Vagina (tissue), 2 donors: ENCODE measurements at regions not wholly inside any gene's neighbourhood (a gene's known extent, or its start where the extent isn't known, plus 50 kb on each side); places are given as distances from the start of the nearest gene placed in this dataset.

Experiments used
- POLR2A ChIP-seq, 2 donors: fragments of 450-650 bp; IDR thresholded peaks; one replicate each; pipeline ENCODE4 v1.6.1; 2017; ENCODE audit warnings: antibody characterized with exemption in 2 of 2, mild to moderate bottlenecking in 2 of 2, moderate library complexity in 2 of 2
- TF ChIP-seq, protein P1 (sequence below), 3 experiments: fragments of 450-650 bp in 2 of 3; fragments of 200-600 bp in 1 of 3; sonication (generic) in 1 of 3; IDR thresholded peaks; one replicate each; pipeline ENCODE4 v1.5.1; 2017 to 2019; ENCODE audit warnings: antibody characterized with exemption in 3 of 3, mild to moderate bottlenecking in 2 of 3, moderate library complexity in 2 of 3

DNA sequence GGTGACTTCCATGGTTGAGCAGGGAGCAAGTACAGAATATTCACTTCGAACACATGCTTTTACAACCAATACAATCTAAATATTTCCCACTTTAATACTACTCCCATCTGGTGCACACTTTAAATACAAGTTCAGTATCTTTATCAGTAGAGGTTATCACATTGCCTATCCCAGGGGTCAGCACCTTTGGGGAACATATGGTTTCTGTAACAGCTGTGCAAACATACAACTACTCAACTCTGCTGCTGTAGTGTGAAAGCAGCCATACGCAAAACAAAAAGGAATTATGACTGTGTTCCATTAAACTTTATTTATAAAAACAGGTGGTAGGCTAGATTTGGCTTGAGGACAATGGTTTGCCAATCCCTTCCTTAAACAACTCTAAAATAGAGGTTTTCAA is 157.5 kb downstream of the XPNPEP1 start:
- TF ChIP-seq, protein P1, sequence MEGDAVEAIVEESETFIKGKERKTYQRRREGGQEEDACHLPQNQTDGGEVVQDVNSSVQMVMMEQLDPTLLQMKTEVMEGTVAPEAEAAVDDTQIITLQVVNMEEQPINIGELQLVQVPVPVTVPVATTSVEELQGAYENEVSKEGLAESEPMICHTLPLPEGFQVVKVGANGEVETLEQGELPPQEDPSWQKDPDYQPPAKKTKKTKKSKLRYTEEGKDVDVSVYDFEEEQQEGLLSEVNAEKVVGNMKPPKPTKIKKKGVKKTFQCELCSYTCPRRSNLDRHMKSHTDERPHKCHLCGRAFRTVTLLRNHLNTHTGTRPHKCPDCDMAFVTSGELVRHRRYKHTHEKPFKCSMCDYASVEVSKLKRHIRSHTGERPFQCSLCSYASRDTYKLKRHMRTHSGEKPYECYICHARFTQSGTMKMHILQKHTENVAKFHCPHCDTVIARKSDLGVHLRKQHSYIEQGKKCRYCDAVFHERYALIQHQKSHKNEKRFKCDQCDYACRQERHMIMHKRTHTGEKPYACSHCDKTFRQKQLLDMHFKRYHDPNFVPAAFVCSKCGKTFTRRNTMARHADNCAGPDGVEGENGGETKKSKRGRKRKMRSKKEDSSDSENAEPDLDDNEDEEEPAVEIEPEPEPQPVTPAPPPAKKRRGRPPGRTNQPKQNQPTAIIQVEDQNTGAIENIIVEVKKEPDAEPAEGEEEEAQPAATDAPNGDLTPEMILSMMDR (IDR thresholded peaks at IDR 0.05), result no peak
- no peak for TF ChIP-seq POLR2A (IDR thresholded peaks at IDR 0.05)
